HG03378 (cell line): ENCODE measurements at regions not wholly inside any gene's neighbourhood (a gene's known extent, or its start where the extent isn't known, plus 50 kb on each side); places are given as distances from the start of the nearest gene placed in this dataset.
"Not testable (repeated sequence)": the region's sequence is repeated elsewhere in the genome, so short reads cannot be mapped to it uniquely, and the experiment has no call there.

Source experiments
- ATAC-seq: cut with Tn5 transposase; IDR thresholded peaks from one replicate; pipeline ENCODE4 v1.9.1; 2021; ENCODE audit warnings: mild to moderate bottlenecking, moderate library complexity; ENCODE audit not compliant: unreplicated experiment

- ATAC-seq = peak; percentile 46
These were observed 357.2 kb upstream of the EPHA4 start for GRCh38 chr2:221929259-221929658.

GRCh38 chr2:221926327-221926726, 354.2 kb upstream of the EPHA4 start:
- no peak for ATAC-seq

GRCh38 chr2:221924576-221924975, 352.5 kb upstream of the EPHA4 start:
- no peak for ATAC-seq

GRCh38 chr2:221915926-221916325, 343.8 kb upstream of the EPHA4 start:
- no peak for ATAC-seq

GRCh38 chr2:221914334-221914880, 342.3 kb upstream of the EPHA4 start:
- no peak for ATAC-seq

- no peak for ATAC-seq
These were observed 339.8 kb upstream of the EPHA4 start for GRCh38 chr2:221911890-221912289.

GRCh38 chr2:221911321-221911720, 339.2 kb upstream of the EPHA4 start:
- ATAC-seq = no peak

GRCh38 chr2:221908518-221908917, 336.4 kb upstream of the EPHA4 start:
- no peak for ATAC-seq

GRCh38 chr2:221897718-221898117, 325.6 kb upstream of the EPHA4 start:
- no peak for ATAC-seq

GRCh38 chr2:221896505-221897151, 324.5 kb upstream of the EPHA4 start:
- no peak for ATAC-seq

GRCh38 chr2:221895366-221896121, 323.4 kb upstream of the EPHA4 start:
- no peak for ATAC-seq

GRCh38 chr2:221893501-221893900, 321.4 kb upstream of the EPHA4 start:
- no peak for ATAC-seq

- not testable (repeated sequence) for ATAC-seq
These were observed 319.9 kb upstream of the EPHA4 start for GRCh38 chr2:221892006-221892405.

- ATAC-seq = no peak
These were observed 311.9 kb upstream of the EPHA4 start for GRCh38 chr2:221883976-221884375.

GRCh38 chr2:221876016-221876415, 303.9 kb upstream of the EPHA4 start:
- ATAC-seq = no peak

- ATAC-seq = no peak
These were observed 302.3 kb upstream of the EPHA4 start for GRCh38 chr2:221874444-221874843.

GRCh38 chr2:221857719-221858118, 285.6 kb upstream of the EPHA4 start:
- no peak for ATAC-seq

- ATAC-seq = no peak
These were observed 281.2 kb upstream of the EPHA4 start for GRCh38 chr2:221853297-221853696.

GRCh38 chr2:221851531-221852045, 279.5 kb upstream of the EPHA4 start:
- ATAC-seq = no peak

- no peak for ATAC-seq
These were observed 278.0 kb upstream of the EPHA4 start for GRCh38 chr2:221850076-221850475.

- no peak for ATAC-seq
These were observed 276.2 kb upstream of the EPHA4 start for GRCh38 chr2:221848286-221848685.

- ATAC-seq = no peak
These were observed 272.9 kb upstream of the EPHA4 start for GRCh38 chr2:221845021-221845365.
